PC-9 (cell line): ENCODE measurements at regions not wholly inside any gene's neighbourhood (a gene's known extent, or its start where the extent isn't known, plus 50 kb on each side); places are given as distances from the start of the nearest gene placed in this dataset.

ENCODE experiments used
- EZH2 ChIP-seq: fragments of 200-600 bp; sonication (generic); IDR thresholded peaks from 2 replicates; pipeline ENCODE4 v1.8.0; 2017; ENCODE audit warnings: antibody characterized with exemption, low read depth
- TF ChIP-seq, protein P1 (sequence below): fragments of 200-600 bp; sonication (generic); conservative IDR thresholded peaks from 2 replicates; pipeline ENCODE4 v1.6.1; 2017; ENCODE audit warnings: mixed run types, antibody characterized with exemption, mild to moderate bottlenecking, moderate library complexity

DNA sequence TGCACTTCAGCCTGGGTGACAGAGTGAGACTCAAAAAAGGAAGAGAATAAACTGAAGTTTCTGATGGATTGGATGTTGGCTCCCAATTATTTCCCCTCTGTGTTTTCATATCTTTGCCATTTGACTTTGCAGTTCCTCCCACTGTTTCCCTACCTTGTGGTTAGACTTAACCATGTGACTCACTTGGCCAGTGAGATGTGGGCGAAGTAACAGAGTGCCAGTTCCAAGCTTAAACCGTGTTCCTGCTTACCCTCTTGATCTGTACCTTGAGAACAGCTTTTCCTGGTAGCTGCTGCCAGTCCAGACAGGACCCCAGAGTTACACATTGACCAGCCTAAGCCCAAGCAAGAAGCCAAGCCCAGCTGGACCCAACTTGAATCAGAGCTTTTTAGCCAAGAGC is 323.4 kb downstream of the LTN1 start:
- TF ChIP-seq, protein P1, sequence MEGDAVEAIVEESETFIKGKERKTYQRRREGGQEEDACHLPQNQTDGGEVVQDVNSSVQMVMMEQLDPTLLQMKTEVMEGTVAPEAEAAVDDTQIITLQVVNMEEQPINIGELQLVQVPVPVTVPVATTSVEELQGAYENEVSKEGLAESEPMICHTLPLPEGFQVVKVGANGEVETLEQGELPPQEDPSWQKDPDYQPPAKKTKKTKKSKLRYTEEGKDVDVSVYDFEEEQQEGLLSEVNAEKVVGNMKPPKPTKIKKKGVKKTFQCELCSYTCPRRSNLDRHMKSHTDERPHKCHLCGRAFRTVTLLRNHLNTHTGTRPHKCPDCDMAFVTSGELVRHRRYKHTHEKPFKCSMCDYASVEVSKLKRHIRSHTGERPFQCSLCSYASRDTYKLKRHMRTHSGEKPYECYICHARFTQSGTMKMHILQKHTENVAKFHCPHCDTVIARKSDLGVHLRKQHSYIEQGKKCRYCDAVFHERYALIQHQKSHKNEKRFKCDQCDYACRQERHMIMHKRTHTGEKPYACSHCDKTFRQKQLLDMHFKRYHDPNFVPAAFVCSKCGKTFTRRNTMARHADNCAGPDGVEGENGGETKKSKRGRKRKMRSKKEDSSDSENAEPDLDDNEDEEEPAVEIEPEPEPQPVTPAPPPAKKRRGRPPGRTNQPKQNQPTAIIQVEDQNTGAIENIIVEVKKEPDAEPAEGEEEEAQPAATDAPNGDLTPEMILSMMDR = no peak
- TF ChIP-seq EZH2 = no peak
